ENCODE measurements at regions not wholly inside any gene's neighbourhood (a gene's known extent, or its start where the extent isn't known, plus 50 kb on each side); places are given as distances from the start of the nearest gene placed in this dataset.

DNA sequence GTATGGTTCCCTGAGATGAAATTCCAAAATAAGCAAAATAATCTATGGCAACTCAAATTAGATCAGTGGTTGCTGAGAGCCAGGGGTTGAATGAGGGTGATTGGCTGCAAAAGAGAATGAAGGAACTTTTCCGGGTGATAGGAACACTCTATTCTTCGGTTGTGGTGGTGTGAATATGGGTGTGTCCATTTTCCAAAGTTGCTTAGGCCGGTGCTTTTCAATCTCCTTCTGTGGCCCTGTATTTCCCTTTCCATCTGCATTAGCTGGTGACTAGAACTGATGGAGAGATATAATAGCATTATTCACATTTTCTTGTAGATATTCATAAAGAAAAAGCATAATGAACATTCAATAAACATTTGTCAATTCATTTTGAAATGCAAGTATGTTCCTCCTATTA is 382.9 kb downstream of the TFEC start:
- TF ChIP-seq, protein P1, sequence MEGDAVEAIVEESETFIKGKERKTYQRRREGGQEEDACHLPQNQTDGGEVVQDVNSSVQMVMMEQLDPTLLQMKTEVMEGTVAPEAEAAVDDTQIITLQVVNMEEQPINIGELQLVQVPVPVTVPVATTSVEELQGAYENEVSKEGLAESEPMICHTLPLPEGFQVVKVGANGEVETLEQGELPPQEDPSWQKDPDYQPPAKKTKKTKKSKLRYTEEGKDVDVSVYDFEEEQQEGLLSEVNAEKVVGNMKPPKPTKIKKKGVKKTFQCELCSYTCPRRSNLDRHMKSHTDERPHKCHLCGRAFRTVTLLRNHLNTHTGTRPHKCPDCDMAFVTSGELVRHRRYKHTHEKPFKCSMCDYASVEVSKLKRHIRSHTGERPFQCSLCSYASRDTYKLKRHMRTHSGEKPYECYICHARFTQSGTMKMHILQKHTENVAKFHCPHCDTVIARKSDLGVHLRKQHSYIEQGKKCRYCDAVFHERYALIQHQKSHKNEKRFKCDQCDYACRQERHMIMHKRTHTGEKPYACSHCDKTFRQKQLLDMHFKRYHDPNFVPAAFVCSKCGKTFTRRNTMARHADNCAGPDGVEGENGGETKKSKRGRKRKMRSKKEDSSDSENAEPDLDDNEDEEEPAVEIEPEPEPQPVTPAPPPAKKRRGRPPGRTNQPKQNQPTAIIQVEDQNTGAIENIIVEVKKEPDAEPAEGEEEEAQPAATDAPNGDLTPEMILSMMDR (IDR thresholded peaks at IDR 0.05) = no peak
- no peak for TF ChIP-seq POLR2A (IDR thresholded peaks at IDR 0.05)

Measured in heart left ventricle (tissue), 13 donors.